ENCODE measurements at regions not wholly inside any gene's neighbourhood (a gene's known extent, or its start where the extent isn't known, plus 50 kb on each side); places are given as distances from the start of the nearest gene placed in this dataset.
"Not testable (repeated sequence)": the region's sequence is repeated elsewhere in the genome, so short reads cannot be mapped to it uniquely, and the experiment has no call there.

DNA sequence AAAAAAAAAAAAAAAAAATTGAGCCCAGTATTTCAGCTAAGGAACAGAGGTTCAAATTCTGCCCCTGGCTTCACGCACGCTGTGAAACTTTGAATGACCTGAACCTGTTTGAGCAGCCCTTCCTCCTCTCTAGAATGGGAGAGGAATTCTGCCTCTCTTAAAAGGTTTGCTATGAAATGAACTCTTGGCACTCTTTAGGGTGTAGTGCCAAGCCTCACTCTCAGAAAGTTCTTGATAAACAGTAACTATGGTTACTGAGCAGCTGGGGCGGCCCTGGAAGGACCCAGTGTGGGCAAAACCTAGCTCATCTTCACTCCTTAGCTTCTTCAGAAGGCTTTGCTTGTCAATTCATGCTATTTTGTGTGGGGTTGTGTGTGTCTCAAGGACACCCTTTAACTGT, 73.7 kb downstream of the GEMIN8 start:
- DNase-seq (ENCODE audit: missing footprints) (no peak), ATAC-seq (no peak)
- intact Hi-C loops (cut with DNase I), result no loop called here

DNA sequence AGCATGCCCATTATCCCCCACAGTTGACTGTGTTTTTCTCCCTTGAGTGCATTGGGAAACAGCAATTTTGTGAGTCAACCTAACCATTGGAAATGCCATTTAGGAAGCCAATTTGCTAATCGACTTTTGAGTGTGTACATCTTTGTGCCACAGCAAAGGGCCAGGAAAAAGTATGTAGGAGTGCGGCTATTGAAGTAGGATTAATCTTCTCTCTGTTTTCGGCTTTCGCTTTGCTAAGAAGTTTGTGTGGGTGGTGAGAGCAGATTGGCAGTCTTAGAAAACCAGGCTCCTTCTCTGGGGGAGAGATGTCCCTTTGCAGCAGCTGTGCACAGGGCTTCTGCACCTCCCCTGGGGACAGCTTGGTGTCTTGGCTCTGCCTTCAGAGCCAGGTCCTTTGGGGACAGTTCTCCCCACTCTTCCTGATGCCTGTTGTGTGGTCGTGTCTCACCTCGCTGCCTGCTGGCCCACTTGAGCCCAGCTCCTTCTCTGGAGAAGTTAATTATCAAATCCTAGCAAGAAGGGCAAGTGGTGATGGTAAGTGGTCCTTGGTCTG, 74.5 kb downstream of the GEMIN8 start:
- no peak for ATAC-seq
- DNase-seq (ENCODE audit: missing footprints), result no peak
- intact Hi-C loops (cut with DNase I), result no loop called here

DNA sequence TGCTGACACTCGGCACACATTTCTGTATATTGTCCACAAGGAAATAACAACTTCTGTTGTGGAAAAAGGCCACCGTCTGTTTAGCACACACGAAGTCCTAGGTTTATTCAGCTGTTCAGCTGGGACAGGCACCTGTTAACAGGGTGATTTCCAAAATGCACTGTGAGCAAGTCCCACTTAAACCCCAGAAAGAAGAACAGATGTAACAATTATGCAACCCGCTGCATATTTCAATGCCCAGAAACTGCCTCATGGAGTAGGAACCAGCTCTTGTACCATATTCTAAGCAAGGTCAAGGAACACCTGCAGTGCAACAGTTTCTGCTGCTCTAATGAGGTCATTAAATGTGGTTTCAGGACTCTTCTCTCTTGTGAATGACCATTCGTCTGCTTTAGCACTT, 77.1 kb downstream of the GEMIN8 start:
- ATAC-seq (no peak), DNase-seq (ENCODE audit: missing footprints) (no peak)
- intact Hi-C loops (cut with DNase I), result no loop called here

DNA sequence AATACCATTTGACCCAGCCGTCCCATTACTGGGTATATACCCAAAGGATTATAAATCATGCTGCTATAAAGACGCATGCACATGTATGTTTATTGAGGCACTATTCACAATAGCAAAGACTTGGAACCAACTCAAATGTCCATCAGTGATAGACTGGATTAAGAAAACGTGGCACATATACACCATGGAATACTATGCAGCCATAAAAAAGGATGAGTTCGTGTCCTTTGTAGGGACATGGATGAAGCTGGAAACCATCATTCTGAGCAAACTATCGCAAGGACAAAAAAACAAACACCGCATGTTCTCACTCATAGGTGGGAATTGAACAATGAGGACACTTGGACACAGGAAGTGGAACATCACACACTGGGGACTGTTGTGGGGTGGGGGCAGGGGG, 83.5 kb downstream of the GEMIN8 start:
- DNase-seq (ENCODE audit: missing footprints); intact Hi-C loops (cut with DNase I); ATAC-seq: not testable (repeated sequence)

DNA sequence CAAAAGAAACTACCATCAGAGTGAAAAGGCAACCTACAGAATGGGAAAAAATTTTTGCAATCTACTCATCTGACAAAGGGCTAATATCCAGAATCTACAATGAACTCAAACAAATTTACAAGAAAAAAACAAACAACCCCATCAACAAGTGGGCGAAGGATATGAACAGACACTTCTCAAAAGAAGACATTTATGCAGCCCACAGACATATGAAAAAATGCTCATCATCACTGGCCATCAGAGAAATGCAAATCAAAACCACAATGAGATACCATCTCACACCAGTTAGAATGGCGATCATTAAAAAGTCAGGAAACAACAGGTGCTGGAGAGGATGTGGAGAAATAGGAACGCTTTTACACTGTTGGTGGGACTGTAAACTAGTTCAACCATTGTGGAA, 83.9 kb downstream of the GEMIN8 start:
- ATAC-seq; intact Hi-C loops (cut with DNase I); DNase-seq (ENCODE audit: missing footprints): not testable (repeated sequence)

DNA sequence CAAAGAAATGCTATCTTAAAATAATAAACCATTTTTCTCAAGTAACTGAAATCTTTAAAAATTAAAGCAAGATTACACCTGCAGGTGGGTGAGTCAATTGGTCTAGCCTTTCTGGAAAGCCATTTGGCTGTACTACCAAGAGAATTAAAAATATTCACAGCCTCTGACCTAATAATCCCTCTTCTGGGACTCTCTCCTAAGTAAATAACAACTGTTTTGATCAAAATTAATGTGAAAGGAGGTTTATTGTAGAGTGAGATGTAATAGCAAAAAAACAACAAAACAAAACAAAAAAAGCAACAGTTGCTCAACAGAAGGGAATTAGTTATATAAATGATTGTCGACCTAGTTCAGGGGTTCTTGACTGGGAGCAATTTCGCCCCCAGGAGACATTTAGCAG, 89.0 kb downstream of the GEMIN8 start:
- DNase-seq (ENCODE audit: missing footprints), result no peak
- intact Hi-C loops (cut with DNase I), result no loop called here

DNA sequence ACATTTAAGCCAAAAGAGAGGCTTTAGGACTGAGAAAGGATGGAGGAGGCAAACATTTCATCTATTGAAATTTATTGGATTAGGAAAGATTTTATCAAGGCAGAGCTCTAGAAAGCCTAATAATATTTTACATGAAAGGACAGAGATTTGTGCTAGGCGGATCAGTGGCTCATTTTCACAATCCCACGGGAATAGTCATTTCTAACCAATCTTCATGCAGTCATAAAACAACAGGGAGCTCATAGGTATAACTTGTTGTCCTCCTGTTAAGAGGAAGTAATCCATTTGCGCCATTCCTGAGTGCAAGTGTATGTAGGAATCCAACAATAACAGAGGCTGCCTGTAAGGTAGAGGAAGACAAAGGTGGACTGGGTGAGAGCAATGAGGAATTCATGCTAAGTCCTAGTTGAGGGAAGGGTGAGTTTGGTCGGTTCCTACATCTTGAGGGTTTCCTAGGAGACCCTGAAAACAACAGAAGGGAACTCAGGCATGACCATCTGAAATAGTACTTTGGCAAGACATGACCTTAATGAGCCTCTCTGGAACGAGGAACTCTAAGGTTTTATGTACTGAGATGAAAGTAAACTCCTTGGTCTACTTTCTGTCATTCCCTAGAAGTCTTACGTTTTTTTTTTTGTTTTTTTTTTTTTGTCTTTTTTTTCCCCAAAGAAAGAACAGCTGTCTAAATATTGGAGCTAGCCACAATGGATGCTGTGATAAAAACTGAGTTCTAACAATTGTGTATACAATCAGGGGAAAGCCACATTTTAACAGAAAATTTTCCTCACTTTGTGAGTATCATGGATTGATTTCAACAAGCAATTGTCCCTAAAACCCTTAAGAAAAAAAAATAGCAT, 89.7 kb downstream of the GEMIN8 start:
- no peak for ATAC-seq
- intact Hi-C loops (cut with DNase I), result no loop called here
- no peak for DNase-seq (ENCODE audit: missing footprints)

More for the DNA sequence above, 89.0 kb downstream of the GEMIN8 start:
- no peak for ATAC-seq

DNA sequence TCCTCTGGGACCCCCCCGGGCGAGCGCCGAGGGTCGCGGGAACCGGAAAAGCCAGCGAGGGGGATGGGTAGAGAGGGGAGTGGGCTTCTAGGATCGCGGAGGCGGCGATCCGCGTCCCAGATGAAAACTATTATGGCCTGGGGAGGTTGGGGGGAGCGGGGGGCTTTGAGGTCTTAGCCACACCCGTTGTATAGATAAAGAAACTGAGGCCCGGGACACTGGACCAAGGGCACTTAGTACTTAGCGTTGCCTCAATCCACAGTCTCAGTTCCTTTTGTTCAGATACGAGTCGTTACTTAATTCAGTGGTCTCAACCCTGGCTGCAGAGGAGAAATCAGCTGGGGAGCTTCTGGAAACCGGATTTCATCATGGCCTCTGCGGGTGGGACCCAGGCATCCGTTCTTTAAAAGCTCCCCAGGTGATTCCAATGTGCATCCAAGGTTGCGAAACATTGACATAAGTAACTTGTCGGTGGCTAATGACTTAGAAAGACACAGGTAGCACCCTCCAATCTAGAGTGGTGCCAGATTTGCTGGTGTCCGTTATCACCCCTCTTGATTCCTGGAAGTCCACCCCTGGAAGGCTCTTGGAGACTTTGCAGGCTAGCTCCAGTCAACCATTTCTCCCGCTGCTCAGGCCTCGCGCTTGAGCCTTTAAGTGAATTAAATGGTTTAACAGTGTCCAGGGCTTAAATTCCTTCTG, 90.7 kb downstream of the GEMIN8 start:
- DNase-seq (ENCODE audit: missing footprints), result no peak
- intact Hi-C loops (cut with DNase I), result no loop called here
- ATAC-seq, result no peak

DNA sequence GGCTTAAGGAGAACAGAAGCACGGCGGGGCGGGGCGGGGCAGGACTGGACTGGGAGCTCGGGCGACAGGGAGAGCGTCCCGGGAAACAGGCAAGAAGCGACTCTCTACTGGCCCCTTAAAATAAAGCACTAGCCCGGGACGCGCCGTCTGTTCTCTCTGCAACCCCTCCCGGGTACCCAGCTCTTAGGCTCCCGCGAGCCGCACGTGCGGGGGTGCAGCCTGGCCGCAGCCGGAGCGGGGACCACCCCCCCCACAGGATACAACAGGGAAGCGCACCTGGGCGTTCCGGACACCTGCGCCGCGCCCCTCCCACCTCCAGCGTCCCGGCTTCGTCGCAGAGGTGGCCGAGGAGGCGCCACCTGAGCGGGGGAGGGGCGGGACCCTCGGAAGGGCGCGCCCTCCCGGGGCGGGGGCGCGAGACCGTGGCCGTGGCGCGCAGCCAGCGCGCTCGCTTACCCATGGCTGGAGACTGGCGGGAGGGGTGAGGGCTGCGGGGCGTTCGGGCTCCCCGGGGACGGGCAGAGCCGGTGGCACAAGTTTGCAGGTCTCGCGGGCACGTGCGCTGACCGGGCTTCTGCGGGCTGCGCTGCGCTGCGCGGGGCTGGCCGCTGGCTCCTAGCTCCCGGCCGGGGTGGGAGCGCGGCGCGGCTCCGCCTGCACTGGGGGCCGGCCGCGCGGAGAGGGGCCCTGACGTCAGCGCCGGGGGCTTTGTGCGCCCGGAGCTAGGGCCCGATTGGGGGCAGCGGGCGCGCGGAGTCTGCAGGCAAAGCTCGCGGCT, 91.5 kb downstream of the GEMIN8 start:
- intact Hi-C loops (cut with DNase I), result no loop called here
- ATAC-seq (peak; percentile 42), DNase-seq (ENCODE audit: missing footprints) (no peak)

DNA sequence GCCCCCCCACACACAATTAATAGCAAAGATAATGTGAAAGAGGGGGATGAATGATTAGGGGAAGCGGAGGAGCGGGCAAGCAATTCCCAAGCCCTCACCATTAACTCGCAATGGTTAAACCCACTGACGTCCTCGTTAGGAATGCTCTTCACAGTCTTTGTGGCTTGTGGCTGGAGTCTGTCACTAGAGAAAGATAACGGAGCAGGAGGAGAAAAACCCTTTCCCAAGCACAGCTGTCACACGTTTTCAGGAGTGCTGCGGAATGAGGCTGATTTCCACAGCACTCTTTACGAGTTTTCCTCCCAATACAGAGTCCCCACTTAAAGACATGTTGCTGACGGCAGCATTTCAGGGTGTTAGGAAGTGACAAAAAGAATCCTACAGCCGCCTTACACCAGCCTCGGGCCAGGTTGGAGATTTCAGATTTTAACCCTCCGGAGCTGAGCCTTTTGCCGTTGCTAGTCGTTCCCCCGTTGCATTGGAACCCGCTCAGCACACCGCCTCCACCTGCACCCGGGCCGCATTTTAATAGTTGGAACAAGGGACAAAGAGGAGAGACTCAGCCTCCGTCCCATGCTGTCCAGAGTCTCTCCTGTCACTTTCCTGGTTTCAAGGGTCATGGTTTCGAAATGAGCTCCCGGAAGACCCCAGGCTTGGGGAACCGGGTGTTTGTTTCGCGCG, 92.2 kb downstream of the GEMIN8 start:
- DNase-seq (ENCODE audit: missing footprints), result no peak
- ATAC-seq, result no peak
- intact Hi-C loops (cut with DNase I), result no loop called here

DNA sequence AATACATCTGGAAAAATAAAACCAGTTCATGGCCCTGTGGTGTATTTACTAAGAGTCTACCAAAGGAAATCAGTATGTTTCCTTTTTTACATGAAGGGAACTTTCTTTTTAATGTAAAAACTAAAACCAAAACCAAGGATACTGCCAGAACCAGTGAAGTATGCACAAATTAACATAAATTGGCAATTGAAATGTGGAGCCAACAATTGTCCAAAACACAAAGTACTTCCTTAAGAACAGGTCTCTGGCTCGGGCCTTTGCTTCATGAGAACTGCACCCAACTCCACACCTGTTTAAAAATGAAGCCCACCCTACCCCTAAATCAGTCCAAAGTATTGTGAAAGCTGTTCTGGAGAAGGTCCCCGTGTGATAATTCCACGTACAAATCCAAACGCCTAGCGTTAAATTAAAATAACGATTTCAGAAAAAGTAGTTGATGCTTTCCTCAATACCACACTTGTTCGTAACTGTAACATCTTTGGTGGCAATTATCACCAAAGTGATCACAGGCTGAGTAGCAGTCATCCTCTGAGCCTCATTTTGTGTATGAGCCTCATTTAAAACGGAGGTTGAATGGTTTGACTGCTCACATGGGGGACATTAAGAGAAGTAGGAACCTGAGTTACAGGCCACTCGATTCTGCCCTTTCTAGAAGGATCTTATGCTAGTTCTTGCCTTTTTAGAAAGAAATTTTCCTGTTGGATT, 93.0 kb downstream of the GEMIN8 start:
- ATAC-seq (no peak), DNase-seq (ENCODE audit: missing footprints) (no peak)
- intact Hi-C loops (cut with DNase I), result no loop called here

DNA sequence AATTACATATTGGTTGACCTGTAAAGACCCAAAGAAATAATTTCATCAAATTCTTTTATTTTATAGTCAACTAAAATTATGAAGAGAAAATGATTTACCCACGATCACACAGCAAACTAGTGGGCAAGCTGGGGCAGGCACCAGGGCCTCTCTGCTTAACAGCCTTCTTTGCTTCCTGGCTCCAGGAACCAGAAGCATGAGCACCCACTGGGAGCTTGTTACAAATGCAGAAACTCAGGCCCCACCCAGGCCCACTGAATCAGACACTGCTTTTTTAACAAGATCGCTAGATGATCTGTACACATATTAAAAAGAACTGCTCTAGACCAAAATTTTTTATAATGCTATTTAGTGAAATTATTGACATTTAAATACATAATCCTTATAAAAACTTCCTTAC, 95.0 kb downstream of the GEMIN8 start:
- intact Hi-C loops (cut with DNase I), result no loop called here
- DNase-seq (ENCODE audit: missing footprints) (no peak), ATAC-seq (no peak)

DNA sequence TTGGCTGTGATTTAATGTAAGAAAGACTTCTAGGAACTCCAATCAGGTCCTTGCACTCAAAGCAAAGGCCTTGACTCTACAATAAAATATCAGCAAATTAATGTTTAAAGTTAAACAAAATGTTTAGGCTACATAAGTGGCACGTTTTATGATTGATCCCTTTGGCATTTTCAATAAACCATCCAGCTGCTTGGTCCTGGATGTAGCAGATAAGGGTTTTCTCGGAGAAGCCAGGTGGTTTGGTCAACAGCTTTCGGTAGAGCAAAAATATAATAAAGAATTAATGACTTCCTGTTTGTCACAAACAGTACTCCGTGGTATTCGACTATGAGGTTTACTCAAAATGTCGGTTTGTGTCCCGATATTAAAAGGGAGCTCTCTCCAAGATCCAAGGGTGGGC, 95.8 kb downstream of the GEMIN8 start:
- ATAC-seq (no peak), DNase-seq (ENCODE audit: missing footprints) (no peak)
- intact Hi-C loops (cut with DNase I), result no loop called here

DNA sequence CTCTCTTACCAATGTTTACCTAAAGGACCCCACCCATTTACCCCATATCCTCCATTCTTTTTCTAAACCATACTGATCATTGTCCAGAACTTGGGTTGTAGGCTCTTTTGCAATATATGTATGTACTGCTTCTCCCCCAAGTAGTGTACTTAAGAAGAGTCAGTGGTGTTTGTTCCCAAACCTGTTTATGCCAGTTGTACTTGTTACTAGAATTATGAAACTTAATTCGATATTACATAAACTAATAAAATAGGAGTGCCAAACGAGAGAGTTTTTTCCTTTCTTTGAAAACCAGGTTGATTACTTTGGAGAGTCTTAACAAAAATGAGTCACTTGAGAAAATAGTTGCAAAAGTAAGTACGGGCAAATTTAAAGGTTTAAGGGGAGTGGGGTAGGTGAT, 96.3 kb downstream of the GEMIN8 start:
- ATAC-seq (no peak), DNase-seq (ENCODE audit: missing footprints) (no peak)
- intact Hi-C loops (cut with DNase I), result no loop called here

DNA sequence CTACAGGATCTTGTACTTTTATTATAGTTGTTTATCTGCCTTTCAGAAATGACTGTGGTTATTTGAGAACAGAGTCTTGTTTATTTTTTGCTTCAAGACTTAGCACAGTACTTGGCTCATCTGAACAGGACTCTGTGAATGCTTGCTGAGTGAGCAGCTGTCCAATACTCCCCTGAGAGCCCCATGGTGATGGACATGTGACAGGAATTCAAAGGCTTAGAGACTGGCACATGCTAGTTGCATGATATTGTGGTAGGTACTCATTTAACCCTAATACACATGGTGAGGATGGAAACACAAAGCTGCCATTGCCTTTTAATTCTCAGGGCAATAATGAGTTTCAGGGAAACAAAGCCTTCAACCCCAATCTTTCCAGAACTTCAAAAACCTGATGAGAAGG, 97.3 kb downstream of the GEMIN8 start:
- intact Hi-C loops (cut with DNase I), result no loop called here
- DNase-seq (ENCODE audit: missing footprints), result no peak
- ATAC-seq, result no peak

DNA sequence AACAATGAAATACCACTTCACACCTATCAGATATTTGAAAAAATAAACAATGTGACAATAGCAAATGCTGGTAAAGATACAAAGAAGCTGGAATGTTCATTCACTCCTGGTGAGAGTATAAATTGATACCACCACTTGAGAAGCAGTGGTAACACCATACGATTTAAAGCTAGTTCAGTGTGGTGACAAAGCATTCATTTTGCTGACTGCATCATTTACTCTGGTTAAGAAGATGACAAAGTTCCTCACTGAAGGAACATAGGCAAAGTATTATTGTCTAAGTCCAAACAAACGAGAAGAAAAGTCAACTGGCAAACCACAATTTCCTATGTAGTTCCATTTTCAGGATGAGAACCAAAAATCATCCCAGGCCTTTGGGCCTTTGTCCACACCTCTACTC, 102.5 kb downstream of the GEMIN8 start:
- DNase-seq (ENCODE audit: missing footprints), result no peak
- no peak for ATAC-seq
- intact Hi-C loops (cut with DNase I), result no loop called here

DNA sequence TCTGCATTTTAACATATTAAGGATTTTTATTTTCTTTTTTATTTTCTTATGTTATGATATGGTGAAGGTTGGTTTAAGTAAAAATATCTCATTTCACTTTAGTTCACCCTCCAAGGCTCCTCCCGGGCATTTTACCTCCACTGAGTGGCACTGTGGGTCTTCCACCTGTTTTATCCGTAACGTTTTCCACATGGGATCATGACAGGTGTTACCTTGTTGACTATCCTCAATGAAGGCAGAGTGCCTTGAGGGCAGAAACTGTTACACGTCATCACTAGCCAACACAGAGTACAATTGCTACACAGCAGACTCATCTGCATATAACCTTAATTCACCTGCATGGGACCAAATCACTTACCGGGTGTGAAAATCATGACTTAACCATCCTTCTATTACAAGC, 105.8 kb downstream of the GEMIN8 start:
- ATAC-seq (no peak), DNase-seq (ENCODE audit: missing footprints) (no peak)
- intact Hi-C loops (cut with DNase I), result no loop called here

DNA sequence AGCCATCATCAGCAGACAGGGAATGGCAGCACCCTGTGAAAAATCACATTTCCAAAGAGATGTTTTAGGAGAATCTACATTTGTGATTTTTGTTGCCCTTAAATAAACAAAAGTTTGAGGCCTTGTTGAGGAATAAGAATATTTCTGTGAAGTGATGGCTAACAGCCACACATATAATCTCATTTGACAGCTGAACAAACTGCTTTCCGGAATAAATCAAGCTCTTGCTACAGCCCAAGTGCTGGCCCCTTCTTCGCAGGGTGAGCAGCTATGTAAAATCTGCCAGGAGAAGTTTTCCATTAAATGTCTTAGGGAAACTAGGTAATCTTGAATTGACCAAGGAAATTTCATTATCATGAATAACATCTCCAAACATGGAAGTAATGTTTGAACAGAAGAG, 106.4 kb upstream of the GPM6B start:
- ATAC-seq (no peak), DNase-seq (ENCODE audit: missing footprints) (no peak)
- intact Hi-C loops (cut with DNase I), result no loop called here

All from Right ventricle myocardium inferior (tissue), 1 donor.